NB4 (cell line): ENCODE measurements at regions not wholly inside any gene's neighbourhood (a gene's known extent, or its start where the extent isn't known, plus 50 kb on each side); places are given as distances from the start of the nearest gene placed in this dataset.

Experiments
- DNase-seq: peaks from one replicate; pipeline ENCODE4 v3.0.0; 2010; ENCODE audit warnings: low read depth
- H3K4me3 ChIP-seq: one replicate; pipeline ENCODE4 v1.5.1; 2011; ENCODE audit warnings: mild to moderate bottlenecking, low read depth, low read length, moderate library complexity
- CTCF ChIP-seq: IDR thresholded peaks from one replicate; pipeline ENCODE4 v1.5.1; 2012; ENCODE audit warnings: low read depth, low read length
- MAX ChIP-seq: IDR thresholded peaks from 2 replicates; pipeline ENCODE4 v1.6.1; 2011; ENCODE audit warnings: low read depth, low read length
- MYC ChIP-seq: IDR thresholded peaks from 2 replicates; pipeline ENCODE4 v1.6.1; 2011; ENCODE audit warnings: low read depth, low read length
- POLR2A ChIP-seq: IDR thresholded peaks from 2 replicates; pipeline ENCODE4 v1.6.1; 2011; ENCODE audit warnings: mild to moderate bottlenecking; ENCODE audit not compliant: insufficient read length; ENCODE audit errors: extremely low read depth

- no peak overlapping the region for H3K4me3 ChIP-seq
- DNase-seq: no peak
- TF ChIP-seq MAX: no peak
- no peak for TF ChIP-seq CTCF
These were observed 66.7 kb downstream of the CD164 start for GRCh38 chr6:109315341-109316110.

GRCh38 chr6:109314313-109314712 is 68.0 kb downstream of the CD164 start:
- TF ChIP-seq CTCF: no peak
- TF ChIP-seq POLR2A: no peak
- TF ChIP-seq MYC: no peak
- TF ChIP-seq MAX: no peak
- no peak for DNase-seq
- no peak overlapping the region for H3K4me3 ChIP-seq

- H3K4me3 ChIP-seq: no peak overlapping the region
- no peak for TF ChIP-seq CTCF
- TF ChIP-seq MAX: no peak
- no peak for TF ChIP-seq POLR2A
- no peak for TF ChIP-seq MYC
- DNase-seq: no peak
These were observed 69.1 kb downstream of the CD164 start for GRCh38 chr6:109313139-109313538.

- TF ChIP-seq CTCF (no peak), MAX (no peak)
- H3K4me3 ChIP-seq: no peak overlapping the region
- DNase-seq: no peak
These were observed 70.8 kb downstream of the CD164 start for GRCh38 chr6:109311471-109311870.

- TF ChIP-seq CTCF (no peak), MAX (no peak), MYC (no peak), POLR2A (no peak)
- no peak for DNase-seq
- H3K4me3 ChIP-seq: no peak overlapping the region
These were observed 72.3 kb downstream of the CD164 start for GRCh38 chr6:109309917-109310316.

- DNase-seq: peak; percentile 85
- TF ChIP-seq MAX: peak; percentile 42
- no peak for TF ChIP-seq POLR2A
- no peak for TF ChIP-seq CTCF
- TF ChIP-seq MYC: peak; percentile 15; the same call in 1 of the 2 replicates
- H3K4me3 ChIP-seq: no peak overlapping the region
These were observed 74.2 kb downstream of the CD164 start for GRCh38 chr6:109308018-109308492.
